H1 (cell line): ENCODE measurements at regions not wholly inside any gene's neighbourhood (a gene's known extent, or its start where the extent isn't known, plus 50 kb on each side); places are given as distances from the start of the nearest gene placed in this dataset.

ENCODE experiments used
- CTCF ChIA-PET: fragments of 300-600 bp; sonication (Branson Sonifier 250); formaldehyde crosslinking; loops from one replicate; lab custom pipeline; 2021; ENCODE audit not compliant: partially characterized antibody; lab: Charles Lee
- POLR2A ChIA-PET: fragments of 300-600 bp; sonication (Branson Sonifier 250); formaldehyde crosslinking; loops from one replicate; lab custom pipeline; 2021; ENCODE audit warnings: inconsistent platforms; ENCODE audit not compliant: partially characterized antibody; lab: Charles Lee
- DNase-seq, 2 experiments: peaks; one replicate each; pipeline versions ENCODE4 v3.0.0 to v3.0.0-alpha.2; 2010 to 2022; ENCODE audit warnings: low spot score in 2 of 2, low read depth in 1 of 2, mixed read lengths in 1 of 2
- FAIRE-seq: peaks from 2 replicates; lab custom pipeline; 2011; peaks lifted over from hg19 to GRCh38; lab: Jason Lieb, UNC
- H2AFZ ChIP-seq: 2 replicates; pipeline ENCODE4 v1.8.1; 2012; ENCODE audit warnings: low read length, inconsistent platforms
- H2AK5ac ChIP-seq: 2 replicates; pipeline ENCODE4 v1.6.1; 2013; ENCODE audit warnings: low read depth, low read length
- H2BK120ac ChIP-seq: replicated peaks from 2 replicates; pipeline ENCODE3; 2013; ENCODE audit warnings: low read depth, low read length, inconsistent platforms
- H2BK12ac ChIP-seq: 2 replicates; pipeline ENCODE4 v1.6.1; 2013; ENCODE audit warnings: low read depth, low read length
- H2BK15ac ChIP-seq: 2 replicates; pipeline ENCODE4 v1.6.1; 2013; ENCODE audit warnings: low read length
- H2BK20ac ChIP-seq: 2 replicates; pipeline ENCODE4 v1.6.1; 2013; ENCODE audit warnings: low read length
- H2BK5ac ChIP-seq: 2 replicates; pipeline ENCODE4 v1.6.1; 2013; ENCODE audit warnings: low read depth, low read length
- H3K14ac ChIP-seq: 2 replicates; pipeline ENCODE4 v1.6.1; 2013; ENCODE audit warnings: inconsistent platforms; ENCODE audit not compliant: insufficient read length
- H3K18ac ChIP-seq: 2 replicates; pipeline ENCODE4 v1.6.1; 2013; ENCODE audit warnings: low read length; ENCODE audit errors: extremely low read depth
- H3K23ac ChIP-seq: 2 replicates; pipeline ENCODE4 v1.6.1; 2013; ENCODE audit warnings: inconsistent platforms; ENCODE audit not compliant: insufficient read length
- H3K23me2 ChIP-seq: 2 replicates; pipeline ENCODE4 v1.6.1; 2013; ENCODE audit warnings: low read depth, low read length
- H3K27ac ChIP-seq: 2 replicates; pipeline ENCODE4 v1.6.1; 2011; ENCODE audit warnings: low read depth, low read length, inconsistent platforms
- H3K27me3 ChIP-seq, 4 experiments: replicated peaks in 1 of 4; 1 replicate in 1 of 4; 2 replicates in 3 of 4; pipeline versions ENCODE4 v1.6.1 to v1.8.1; 2011 to 2013; ENCODE audit warnings: low read length in 3 of 4, mild to moderate bottlenecking in 3 of 4, inconsistent platforms in 2 of 4, mixed read lengths in 2 of 4, moderate library complexity in 1 of 4; ENCODE audit not compliant: control insufficient read depth in 3 of 4, insufficient read depth in 3 of 4; ENCODE audit errors: extremely low read depth in 1 of 4
- H3K36me3 ChIP-seq, 4 experiments: 2 replicates each; pipeline versions ENCODE4 v1.6.1 to v1.8.1; 2011 to 2013; ENCODE audit warnings: mild to moderate bottlenecking in 4 of 4, low read length in 3 of 4, moderate library complexity in 2 of 4, control low read depth in 1 of 4, inconsistent platforms in 1 of 4; ENCODE audit not compliant: insufficient read depth in 4 of 4, control insufficient read depth in 2 of 4
- H3K4ac ChIP-seq: replicated peaks from 2 replicates; pipeline ENCODE3; 2013; ENCODE audit warnings: low read length, low read depth, mixed read lengths, inconsistent platforms; ENCODE audit not compliant: insufficient read length
- H3K4me1 ChIP-seq, 4 experiments: replicated peaks in 1 of 4; 1 replicate in 1 of 4; 2 replicates in 3 of 4; pipeline versions ENCODE4 v1.6.1 to v1.8.1; 2011 to 2013; ENCODE audit warnings: low read length in 3 of 4, inconsistent platforms in 2 of 4, mixed read lengths in 1 of 4; ENCODE audit not compliant: insufficient read depth in 4 of 4, control insufficient read depth in 3 of 4
- H3K4me2 ChIP-seq, 2 experiments: 2 replicates each; pipeline versions ENCODE4 v1.6.1 to v1.8.1; 2011 to 2013; ENCODE audit warnings: low read depth in 2 of 2, low read length in 2 of 2, control low read depth in 1 of 2, inconsistent platforms in 1 of 2, mild to moderate bottlenecking in 1 of 2; ENCODE audit not compliant: insufficient read depth in 1 of 2
- H3K4me3 ChIP-seq, 4 experiments: fragments of 200-600, 300-600 bp in 1 of 4; sonication (generic), shearing (Covaris generic), sonication (Bioruptor Twin) in 1 of 4; 2 replicates each; pipeline versions ENCODE4 v1.5.1 to v1.8.1; 2011 to 2016; ENCODE audit warnings: low read length in 4 of 4, low read depth in 3 of 4, control low read depth in 2 of 4, inconsistent platforms in 2 of 4, mild to moderate bottlenecking in 2 of 4, mixed read lengths in 1 of 4, moderate library complexity in 1 of 4; ENCODE audit not compliant: insufficient read depth in 2 of 4; ENCODE audit errors: extremely low read depth in 1 of 4
- H3K56ac ChIP-seq: replicated peaks from 2 replicates; pipeline ENCODE3; 2013; ENCODE audit warnings: low read depth, mild to moderate bottlenecking, mixed read lengths, low read length, inconsistent platforms; ENCODE audit not compliant: insufficient read length
- H3K79me1 ChIP-seq: 2 replicates; pipeline ENCODE4 v1.6.1; 2013; ENCODE audit warnings: low read depth, low read length, control low read depth
- H3K79me2 ChIP-seq, 2 experiments: 2 replicates each; pipeline versions ENCODE4 v1.6.1 to v1.8.1; 2012 to 2013; ENCODE audit warnings: low read length in 2 of 2, mild to moderate bottlenecking in 2 of 2, inconsistent platforms in 1 of 2; ENCODE audit not compliant: insufficient read depth in 2 of 2, control insufficient read depth in 1 of 2
- H3K9ac ChIP-seq, 4 experiments: replicated peaks in 1 of 4; 1 replicate in 1 of 4; 2 replicates in 3 of 4; pipeline versions ENCODE4 v1.6.1 to v1.8.1; 2011 to 2013; ENCODE audit warnings: low read depth in 3 of 4, low read length in 3 of 4, control low read depth in 2 of 4, mild to moderate bottlenecking in 2 of 4, moderate library complexity in 2 of 4, inconsistent platforms in 1 of 4; ENCODE audit errors: extremely low read depth in 1 of 4
- H3K9me3 ChIP-seq, 2 experiments: 2 replicates each; pipeline versions ENCODE4 v1.6.1 to v1.8.1; 2012 to 2013; ENCODE audit warnings: mild to moderate bottlenecking in 2 of 2, moderate library complexity in 2 of 2, control low read depth in 1 of 2, inconsistent platforms in 1 of 2, low read depth in 1 of 2, low read length in 1 of 2, mixed read lengths in 1 of 2; ENCODE audit not compliant: insufficient read depth in 2 of 2
- H4K20me1 ChIP-seq, 2 experiments: replicated peaks in 1 of 2; 2 replicates each; pipeline versions ENCODE3 to v1.8.1; 2011 to 2013; ENCODE audit warnings: inconsistent platforms in 2 of 2, low read length in 2 of 2, mild to moderate bottlenecking in 1 of 2; ENCODE audit not compliant: insufficient read depth in 2 of 2, control insufficient read depth in 1 of 2
- H4K5ac ChIP-seq: 2 replicates; pipeline ENCODE4 v1.6.1; 2013; ENCODE audit warnings: low read length, low read depth, mixed read lengths, inconsistent platforms; ENCODE audit not compliant: insufficient read length
- H4K8ac ChIP-seq: 2 replicates; pipeline ENCODE4 v1.8.0; 2013; ENCODE audit warnings: mild to moderate bottlenecking, moderate library complexity, low read length, inconsistent platforms; ENCODE audit not compliant: insufficient read depth; ENCODE audit errors: extremely low read depth
- H4K91ac ChIP-seq: replicated peaks from 2 replicates; pipeline ENCODE3; 2013; ENCODE audit warnings: low read length, mixed read lengths, inconsistent platforms; ENCODE audit not compliant: insufficient read length
- ATF2 ChIP-seq: IDR thresholded peaks from 2 replicates; pipeline ENCODE4 v1.6.1; 2012; ENCODE audit warnings: low read length, inconsistent platforms
- CEBPB ChIP-seq: IDR thresholded peaks from 2 replicates; pipeline ENCODE4 v1.6.1; 2012; ENCODE audit warnings: low read depth, low read length
- EGR1 ChIP-seq: IDR thresholded peaks from 2 replicates; pipeline ENCODE4 v1.6.1; 2011; ENCODE audit warnings: low read depth, low read length, borderline replicate concordance
- EP300 ChIP-seq, 2 experiments: IDR thresholded peaks; 1 replicate in 1 of 2; 2 replicates in 1 of 2; pipeline ENCODE4 v1.6.1; 2011 to 2012; ENCODE audit warnings: low read depth in 2 of 2, low read length in 2 of 2, mild to moderate bottlenecking in 2 of 2, borderline replicate concordance in 1 of 2, inconsistent platforms in 1 of 2, moderate library complexity in 1 of 2
- MAX ChIP-seq: IDR thresholded peaks from 2 replicates; pipeline ENCODE4 v1.6.1; 2012; ENCODE audit warnings: inconsistent platforms
- POU5F1 ChIP-seq: IDR thresholded peaks from 2 replicates; pipeline ENCODE4 v1.6.1; 2011; ENCODE audit warnings: low read depth, mild to moderate bottlenecking, low read length, moderate library complexity
- SUZ12 ChIP-seq: fragments of 200-600 bp; sonication (generic); IDR thresholded peaks from 2 replicates; pipeline ENCODE4 v1.6.1; 2012; ENCODE audit warnings: mild to moderate bottlenecking, inconsistent platforms, low read length, moderate library complexity, mixed read lengths
- TAF7 ChIP-seq: optimal IDR thresholded peaks from 2 replicates; pipeline ENCODE3; 2011; ENCODE audit warnings: low read depth, mild to moderate bottlenecking, inconsistent platforms, low read length, moderate library complexity, borderline replicate concordance
- YY1 ChIP-seq: IDR thresholded peaks from 2 replicates; pipeline ENCODE4 v1.6.1; 2011; ENCODE audit warnings: low read depth, mild to moderate bottlenecking, low read length
- WGBS, 2 experiments: shearing (Covaris generic) in 1 of 2; methylation state at CpG; one replicate each; pipeline versions ENCODE4 v1.1.6 to v1.1.7; 2013 to 2015; ENCODE audit warnings: low lambda C conversion rate in 2 of 2, mixed read lengths in 2 of 2, inconsistent platforms in 1 of 2, low coverage in 1 of 2, missing lambda C conversion rate in 1 of 2; ENCODE audit not compliant: insufficient replicate concordance in 2 of 2, insufficient coverage in 1 of 2, insufficient read length in 1 of 2; ENCODE audit errors: extremely low coverage in 1 of 2, missing lambda C conversion rate in 1 of 2; 5-methylcytosine and 5-hydroxymethylcytosine counted together
- TF ChIP-seq, protein P1 (sequence below), 3 experiments: IDR thresholded peaks; 1 replicate in 2 of 3; 2 replicates in 1 of 3; pipeline versions ENCODE4 v1.5.1 to v1.6.1; 2011; ENCODE audit warnings: low read length in 3 of 3, mild to moderate bottlenecking in 3 of 3, inconsistent platforms in 2 of 3, low read depth in 1 of 3, moderate library complexity in 1 of 3; ENCODE audit not compliant: insufficient read depth in 1 of 3; ENCODE audit errors: control extremely low read depth in 1 of 3

DNA sequence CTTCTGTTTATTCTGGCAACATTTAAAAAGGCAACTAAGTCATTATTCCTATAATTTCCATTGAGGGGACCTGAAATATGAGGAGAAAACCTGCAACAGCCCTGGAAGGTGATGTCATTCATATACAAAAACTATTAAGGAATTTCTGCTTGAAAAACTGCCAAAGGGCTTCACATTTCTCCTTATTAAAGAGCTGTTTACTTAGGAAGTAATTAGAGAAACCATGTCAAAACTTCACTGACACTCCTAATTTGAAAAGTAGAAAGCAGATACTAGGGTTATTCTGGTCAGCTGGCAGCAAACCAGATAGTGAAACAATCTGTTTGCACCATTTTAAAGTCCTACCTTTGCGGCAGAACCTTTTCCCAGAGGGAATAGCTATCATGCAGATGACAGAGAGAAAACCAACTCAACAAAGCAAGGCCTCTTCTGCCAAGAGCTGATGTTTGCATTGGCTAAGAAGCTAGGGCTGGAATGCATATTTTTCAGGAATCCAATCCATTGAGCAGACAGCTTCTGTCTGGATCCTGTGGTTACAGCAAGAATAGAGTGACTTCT lies 592.2 kb upstream of the SYT4 start:
- FAIRE-seq, result no peak
- H3K4me2 ChIP-seq, result no peak overlapping the region
- 96% methylated on average over 1 of the region's 1 CpG; no CpG with 5 or more reads in 1 of the 2 experiments for WGBS, 2 experiments
- TF ChIP-seq POU5F1, result no peak
- no peak for TF ChIP-seq SUZ12
- no peak for TF ChIP-seq EP300 (IDR thresholded peaks at IDR 0.05; ENCODE audit: borderline replicate concordance in 1 of 2, low read depth in 2 of 2, low read length in 2 of 2)
- TF ChIP-seq TAF7, result no peak
- TF ChIP-seq MAX, result no peak
- TF ChIP-seq, protein P1, sequence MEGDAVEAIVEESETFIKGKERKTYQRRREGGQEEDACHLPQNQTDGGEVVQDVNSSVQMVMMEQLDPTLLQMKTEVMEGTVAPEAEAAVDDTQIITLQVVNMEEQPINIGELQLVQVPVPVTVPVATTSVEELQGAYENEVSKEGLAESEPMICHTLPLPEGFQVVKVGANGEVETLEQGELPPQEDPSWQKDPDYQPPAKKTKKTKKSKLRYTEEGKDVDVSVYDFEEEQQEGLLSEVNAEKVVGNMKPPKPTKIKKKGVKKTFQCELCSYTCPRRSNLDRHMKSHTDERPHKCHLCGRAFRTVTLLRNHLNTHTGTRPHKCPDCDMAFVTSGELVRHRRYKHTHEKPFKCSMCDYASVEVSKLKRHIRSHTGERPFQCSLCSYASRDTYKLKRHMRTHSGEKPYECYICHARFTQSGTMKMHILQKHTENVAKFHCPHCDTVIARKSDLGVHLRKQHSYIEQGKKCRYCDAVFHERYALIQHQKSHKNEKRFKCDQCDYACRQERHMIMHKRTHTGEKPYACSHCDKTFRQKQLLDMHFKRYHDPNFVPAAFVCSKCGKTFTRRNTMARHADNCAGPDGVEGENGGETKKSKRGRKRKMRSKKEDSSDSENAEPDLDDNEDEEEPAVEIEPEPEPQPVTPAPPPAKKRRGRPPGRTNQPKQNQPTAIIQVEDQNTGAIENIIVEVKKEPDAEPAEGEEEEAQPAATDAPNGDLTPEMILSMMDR (IDR thresholded peaks at IDR 0.05; ENCODE audit: control extremely low read depth in 1 of 3, insufficient read depth in 1 of 3, low read depth in 1 of 3, low read length in 3 of 3), result no peak
- no peak for TF ChIP-seq ATF2
- no peak for TF ChIP-seq EGR1
- no peak for TF ChIP-seq CEBPB
- no peak for TF ChIP-seq YY1

More for the DNA sequence above, 592.2 kb upstream of the SYT4 start:
- DNase-seq, result no peak
- H3K4ac ChIP-seq, result no peak overlapping the region
- H2AK5ac ChIP-seq, result no peak overlapping the region
- H3K56ac ChIP-seq, result no peak overlapping the region
- ChIA-PET POLR2A (no interaction called here), CTCF (no interaction called here)
- no peak overlapping the region for H2AFZ ChIP-seq
- H3K27me3 ChIP-seq, result no peaks in the 10 kb centered on the region
- no peak overlapping the region for H2BK20ac ChIP-seq
- H2BK5ac ChIP-seq, result no peak overlapping the region
- H2BK12ac ChIP-seq, result no peak overlapping the region
- H3K23ac ChIP-seq, result no peak overlapping the region
- no peak overlapping the region for H4K8ac ChIP-seq
- H3K4me1 ChIP-seq, result no peaks in the 10 kb centered on the region
- no peak overlapping the region for H4K91ac ChIP-seq
- H2BK15ac ChIP-seq, result no peak overlapping the region
- no peak overlapping the region for H2BK120ac ChIP-seq
- no peak overlapping the region for H3K4me3 ChIP-seq
- H4K20me1 ChIP-seq, result no peaks in the 10 kb centered on the region
- no peaks in the 10 kb centered on the region for H3K79me1 ChIP-seq
- no peak overlapping the region for H4K5ac ChIP-seq
- no peak overlapping the region for H3K18ac ChIP-seq
- no peaks in the 10 kb centered on the region for H3K36me3 ChIP-seq
- no peaks in the 10 kb centered on the region for H3K9me3 ChIP-seq
- H3K14ac ChIP-seq, result no peak overlapping the region
- no peak overlapping the region for H3K9ac ChIP-seq
- H3K23me2 ChIP-seq, result no peaks in the 10 kb centered on the region
- no peak overlapping the region for H3K27ac ChIP-seq
- no peaks in the 10 kb centered on the region for H3K79me2 ChIP-seq
